ENCODE measurements at regions not wholly inside any gene's neighbourhood (a gene's known extent, or its start where the extent isn't known, plus 50 kb on each side); places are given as distances from the start of the nearest gene placed in this dataset.

DNA sequence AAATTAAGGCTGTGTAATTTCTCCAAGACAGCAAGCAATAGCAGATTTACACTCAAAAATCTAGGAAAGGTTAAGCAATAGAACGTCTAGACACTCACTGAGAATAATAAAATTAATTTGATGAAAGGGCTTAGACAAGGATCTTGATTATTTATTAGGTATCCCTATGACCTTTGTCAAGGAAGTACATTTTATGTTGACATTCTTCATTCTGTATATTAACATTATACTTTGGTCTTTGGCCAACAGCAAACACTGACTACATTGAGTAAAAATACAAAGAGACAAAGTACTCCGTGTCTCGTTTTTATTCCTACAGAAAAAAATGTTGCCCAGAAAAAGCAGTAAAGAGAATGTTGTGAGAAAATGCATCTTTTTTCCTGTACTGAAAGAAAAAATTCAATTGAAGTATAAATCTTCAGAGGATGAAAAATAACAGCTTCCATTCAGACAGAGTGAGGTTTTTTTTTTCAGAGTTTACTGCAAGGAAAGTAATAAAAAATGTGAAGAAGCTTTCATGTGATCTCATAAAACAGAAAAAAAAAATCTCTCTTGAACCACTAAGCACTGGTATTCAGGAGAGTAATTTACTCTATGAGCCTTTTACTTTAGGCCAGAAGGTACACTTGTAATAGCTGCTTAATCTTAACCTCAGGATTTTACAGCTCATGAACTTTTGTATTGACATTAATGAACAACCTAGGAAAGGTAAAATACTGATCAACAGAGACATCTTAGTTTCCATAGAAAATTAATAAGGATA, 605.0 kb downstream of the FSCB start:
- H3K27me3 Mint-ChIP-seq (ENCODE audit: low read depth), result no peaks in the 10 kb centered on the region
- DNase-seq (no peak), ATAC-seq (no peak)
- no peaks in the 10 kb centered on the region for H3K4me1 Mint-ChIP-seq (ENCODE audit: low read depth)
- no peaks in the 10 kb centered on the region for H3K36me3 Mint-ChIP-seq (ENCODE audit: insufficient read depth)
- no peaks in the 10 kb centered on the region for H3K9me3 Mint-ChIP-seq
- no peak overlapping the region for H3K4me3 Mint-ChIP-seq

DNA sequence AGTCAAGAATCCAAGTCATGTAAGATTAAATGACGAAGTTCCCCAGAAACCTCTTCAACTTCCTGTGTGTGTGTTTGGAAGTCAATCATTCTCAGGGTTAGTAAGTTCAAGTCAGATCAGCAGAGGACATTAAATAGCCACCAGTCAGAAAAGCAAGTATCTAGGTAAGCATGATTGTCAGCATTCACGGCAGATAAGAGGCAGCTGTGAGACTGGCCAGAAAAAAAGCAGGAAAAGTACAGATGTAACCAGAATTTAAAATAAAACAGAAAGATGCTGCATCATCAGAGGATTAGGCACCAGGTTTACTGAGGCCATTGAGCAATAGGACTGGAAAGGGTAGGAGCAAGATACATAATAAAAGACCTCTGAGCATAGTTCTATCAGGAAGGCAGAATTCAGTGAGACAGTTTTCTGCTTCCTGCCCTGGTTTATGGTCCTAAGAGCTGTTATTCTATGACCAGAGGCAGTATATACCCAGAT, 606.9 kb downstream of the FSCB start:
- no peak for DNase-seq
- H3K36me3 Mint-ChIP-seq (ENCODE audit: insufficient read depth), result no peaks in the 10 kb centered on the region
- no peaks in the 10 kb centered on the region for H3K27me3 Mint-ChIP-seq (ENCODE audit: low read depth)
- H3K9me3 Mint-ChIP-seq, result no peaks in the 10 kb centered on the region
- H3K4me1 Mint-ChIP-seq (ENCODE audit: low read depth), result no peaks in the 10 kb centered on the region
- ATAC-seq, result no peak
- no peak overlapping the region for H3K4me3 Mint-ChIP-seq

GRCh38 chr14:43898687-43899086, 608.4 kb downstream of the FSCB start:
- no peaks in the 10 kb centered on the region for H3K27me3 Mint-ChIP-seq (ENCODE audit: low read depth)
- no peaks in the 10 kb centered on the region for H3K36me3 Mint-ChIP-seq (ENCODE audit: insufficient read depth)
- no peak for DNase-seq
- ATAC-seq, result no peak
- no peaks in the 10 kb centered on the region for H3K4me1 Mint-ChIP-seq (ENCODE audit: low read depth)
- no peak overlapping the region for H3K4me3 Mint-ChIP-seq
- H3K9me3 Mint-ChIP-seq, result no peaks in the 10 kb centered on the region

DNA sequence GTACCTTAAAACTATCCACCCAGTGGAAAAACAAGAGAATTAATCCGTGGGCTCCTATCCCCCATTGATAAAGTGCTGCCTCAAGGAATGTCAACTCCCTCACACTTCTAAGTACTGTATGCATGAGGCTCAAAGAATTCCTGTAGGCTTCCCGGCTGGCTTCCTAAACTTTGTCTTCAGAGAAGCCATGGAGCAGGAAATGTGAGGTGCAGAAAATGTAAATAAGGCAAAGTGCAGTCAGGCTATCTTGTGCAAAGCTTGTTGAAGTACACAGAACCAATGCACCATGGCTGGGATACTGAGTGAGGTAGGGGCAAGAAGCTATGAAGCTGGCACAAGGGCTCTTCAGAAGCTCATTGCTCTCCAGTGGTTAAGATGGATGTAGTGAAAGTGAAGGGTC, 611.0 kb downstream of the FSCB start:
- no peaks in the 10 kb centered on the region for H3K4me1 Mint-ChIP-seq (ENCODE audit: low read depth)
- no peak for DNase-seq
- no peak for ATAC-seq
- no peak overlapping the region for H3K4me3 Mint-ChIP-seq
- no peaks in the 10 kb centered on the region for H3K36me3 Mint-ChIP-seq (ENCODE audit: insufficient read depth)
- H3K9me3 Mint-ChIP-seq, result no peaks in the 10 kb centered on the region
- no peaks in the 10 kb centered on the region for H3K27me3 Mint-ChIP-seq (ENCODE audit: low read depth)

DNA sequence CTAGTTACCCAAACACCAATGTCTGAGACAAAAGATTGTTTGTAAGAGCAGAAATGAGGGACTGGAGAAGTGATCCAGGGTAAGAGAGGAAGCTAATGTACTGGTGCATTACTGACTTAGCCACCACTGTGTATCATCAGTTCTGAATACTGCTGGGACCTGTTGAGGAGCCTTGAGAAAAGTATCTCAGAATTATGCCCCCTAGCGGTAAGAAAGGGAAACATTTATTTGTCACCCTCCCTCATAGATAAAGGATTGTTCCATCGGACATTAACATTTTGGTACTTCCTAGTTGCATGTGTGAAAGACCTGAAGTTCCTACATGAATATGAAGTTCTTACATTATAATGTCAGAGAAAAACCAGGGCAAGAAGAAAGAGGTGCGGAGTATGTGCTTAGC, 612.5 kb downstream of the FSCB start:
- H3K27me3 Mint-ChIP-seq (ENCODE audit: low read depth), result no peaks in the 10 kb centered on the region
- H3K36me3 Mint-ChIP-seq (ENCODE audit: insufficient read depth), result no peaks in the 10 kb centered on the region
- ATAC-seq (no peak), DNase-seq (no peak)
- no peaks in the 10 kb centered on the region for H3K4me1 Mint-ChIP-seq (ENCODE audit: low read depth)
- no peak overlapping the region for H3K4me3 Mint-ChIP-seq
- H3K9me3 Mint-ChIP-seq, result no peaks in the 10 kb centered on the region

GRCh38 chr14:43887523-43887922, 619.6 kb downstream of the FSCB start:
- DNase-seq (no peak), ATAC-seq (no peak)
- Mint-ChIP-seq H3K4me1 (ENCODE audit: low read depth) (no peaks in the 10 kb centered on the region), H3K27me3 (ENCODE audit: low read depth) (no peaks in the 10 kb centered on the region), H3K9me3 (peaks cover 3% of the 10 kb centered on the region), H3K4me3 (no peak overlapping the region), H3K36me3 (ENCODE audit: insufficient read depth) (no peaks in the 10 kb centered on the region)

DNA sequence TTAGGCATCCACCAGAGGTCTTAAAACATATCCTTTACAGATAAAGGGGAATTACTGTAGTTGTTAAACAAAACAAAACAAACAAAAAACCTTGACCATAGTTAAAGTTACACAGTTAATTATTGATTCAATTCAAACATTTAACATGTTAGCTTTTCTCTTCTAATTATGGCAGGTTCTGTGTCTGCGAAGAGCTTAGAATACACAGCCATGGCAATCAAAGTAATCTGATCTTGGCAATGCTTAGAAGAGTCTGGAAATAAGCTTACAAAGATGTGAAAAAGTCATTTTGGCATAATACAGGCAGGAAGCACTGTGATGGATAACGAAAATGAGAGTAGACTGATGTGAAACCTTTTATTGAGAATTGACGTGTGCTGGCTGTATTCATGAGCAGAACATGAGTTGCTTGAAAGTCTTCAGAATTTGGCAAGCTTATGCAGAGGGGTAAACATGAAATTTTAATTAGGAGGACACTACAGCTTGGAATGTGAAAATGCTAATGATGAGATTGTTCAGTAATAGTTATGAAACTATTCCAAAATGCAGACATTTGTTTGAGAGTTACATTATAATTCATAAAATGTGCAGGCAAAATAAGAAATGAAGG, 629.6 kb downstream of the FSCB start:
- no peaks in the 10 kb centered on the region for H3K4me1 Mint-ChIP-seq (ENCODE audit: low read depth)

GRCh38 chr14:43872752-43873655, 634.1 kb downstream of the FSCB start:
- H3K9me3 Mint-ChIP-seq, result no peaks in the 10 kb centered on the region

More for the DNA sequence above, 629.6 kb downstream of the FSCB start:
- H3K9me3 Mint-ChIP-seq, result no peaks in the 10 kb centered on the region
- no peak overlapping the region for H3K4me3 Mint-ChIP-seq
- H3K27me3 Mint-ChIP-seq (ENCODE audit: low read depth), result no peaks in the 10 kb centered on the region
- ATAC-seq (no peak), DNase-seq (no peak)
- no peaks in the 10 kb centered on the region for H3K36me3 Mint-ChIP-seq (ENCODE audit: insufficient read depth)

GRCh38 chr14:43872222-43872621, 634.9 kb downstream of the FSCB start:
- Mint-ChIP-seq H3K4me1 (ENCODE audit: low read depth) (no peaks in the 10 kb centered on the region), H3K4me3 (no peak overlapping the region), H3K36me3 (ENCODE audit: insufficient read depth) (no peaks in the 10 kb centered on the region), H3K9me3 (no peaks in the 10 kb centered on the region), H3K27me3 (ENCODE audit: low read depth) (no peaks in the 10 kb centered on the region)
- ATAC-seq (no peak), DNase-seq (no peak)

More at GRCh38 chr14:43872752-43873655, 634.1 kb downstream of the FSCB start:
- H3K27me3 Mint-ChIP-seq (ENCODE audit: low read depth), result no peaks in the 10 kb centered on the region
- H3K4me1 Mint-ChIP-seq (ENCODE audit: low read depth), result no peaks in the 10 kb centered on the region
- no peak for DNase-seq
- no peak for ATAC-seq
- no peaks in the 10 kb centered on the region for H3K36me3 Mint-ChIP-seq (ENCODE audit: insufficient read depth)
- no peak overlapping the region for H3K4me3 Mint-ChIP-seq

- Mint-ChIP-seq H3K4me3 (no peak overlapping the region), H3K4me1 (ENCODE audit: low read depth) (no peaks in the 10 kb centered on the region), H3K36me3 (ENCODE audit: insufficient read depth) (no peaks in the 10 kb centered on the region), H3K27me3 (ENCODE audit: low read depth) (no peaks in the 10 kb centered on the region), H3K9me3 (peaks cover 4% of the 10 kb centered on the region)
- no peak for ATAC-seq
- no peak for DNase-seq
Observed at GRCh38 chr14:43858981-43859380, 648.1 kb downstream of the FSCB start.

DNA sequence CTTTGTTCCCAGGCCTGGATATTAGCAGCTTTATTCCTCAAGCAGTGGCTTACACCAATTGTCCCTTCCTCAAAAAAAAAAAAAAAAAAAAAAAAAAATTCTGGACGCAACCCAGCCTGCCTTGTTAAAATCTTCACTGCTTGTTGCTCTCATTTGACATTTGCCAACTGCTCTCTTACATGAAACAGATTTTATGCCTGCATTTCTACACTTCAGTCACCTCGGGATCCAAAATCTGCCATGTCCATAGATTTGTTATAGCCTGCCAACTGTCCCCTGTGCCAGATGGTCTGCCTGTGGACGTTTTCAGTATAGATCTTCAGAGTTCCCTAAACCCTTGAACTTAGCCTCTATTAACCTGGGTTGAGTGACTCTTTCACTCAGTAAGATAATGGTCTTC, 651.5 kb downstream of the FSCB start:
- DNase-seq (no peak), ATAC-seq (no peak)
- Mint-ChIP-seq H3K4me1 (ENCODE audit: low read depth) (no peaks in the 10 kb centered on the region), H3K27me3 (ENCODE audit: low read depth) (no peaks in the 10 kb centered on the region), H3K9me3 (peaks cover 11% of the 10 kb centered on the region), H3K4me3 (no peak overlapping the region), H3K36me3 (ENCODE audit: insufficient read depth) (no peaks in the 10 kb centered on the region)

GRCh38 chr14:43853541-43853940, 653.5 kb downstream of the FSCB start:
- H3K9me3 Mint-ChIP-seq, result peaks cover 15% of the 10 kb centered on the region
- ATAC-seq (no peak), DNase-seq (no peak)
- no peak overlapping the region for H3K4me3 Mint-ChIP-seq
- no peaks in the 10 kb centered on the region for H3K36me3 Mint-ChIP-seq (ENCODE audit: insufficient read depth)
- H3K27me3 Mint-ChIP-seq (ENCODE audit: low read depth), result no peaks in the 10 kb centered on the region
- H3K4me1 Mint-ChIP-seq (ENCODE audit: low read depth), result no peaks in the 10 kb centered on the region

DNA sequence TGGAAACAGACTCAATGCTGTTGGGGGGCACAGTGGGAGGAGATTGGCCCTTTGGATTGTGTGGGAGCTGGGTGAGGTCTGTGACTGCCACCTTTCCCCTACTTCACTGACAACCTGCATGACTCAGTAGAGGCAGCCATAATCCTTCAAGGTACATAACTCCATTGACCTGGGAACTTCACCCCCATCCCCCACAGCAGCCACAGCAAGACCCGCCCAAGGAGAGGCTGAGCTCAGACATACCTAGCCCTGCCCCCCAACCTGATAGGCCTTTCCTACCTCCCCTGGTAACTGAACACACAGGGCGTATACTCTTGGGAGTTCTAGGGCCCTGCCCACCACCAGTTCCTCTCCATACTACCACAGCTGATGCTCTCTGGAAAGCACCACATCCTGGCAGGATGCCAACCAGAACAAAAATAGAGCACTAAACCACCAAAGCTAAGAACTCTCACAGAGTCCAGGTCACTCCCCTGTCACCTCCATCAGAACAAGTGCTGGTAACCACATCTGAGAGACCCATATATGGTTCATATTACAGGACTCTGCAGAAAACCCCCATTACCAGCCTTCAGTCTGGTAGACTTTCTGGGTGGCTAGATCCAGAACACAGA, 703.9 kb downstream of the FSCB start:
- ATAC-seq, result no peak
- peaks cover 16% of the 10 kb centered on the region for H3K9me3 Mint-ChIP-seq
- DNase-seq, result no peak
- H3K4me1 Mint-ChIP-seq (ENCODE audit: low read depth), result no peaks in the 10 kb centered on the region
- no peak overlapping the region for H3K4me3 Mint-ChIP-seq
- no peaks in the 10 kb centered on the region for H3K36me3 Mint-ChIP-seq (ENCODE audit: insufficient read depth)
- no peaks in the 10 kb centered on the region for H3K27me3 Mint-ChIP-seq (ENCODE audit: low read depth)

- no peak for ATAC-seq
- peaks cover 3% of the 10 kb centered on the region for H3K9me3 Mint-ChIP-seq
- no peaks in the 10 kb centered on the region for H3K36me3 Mint-ChIP-seq (ENCODE audit: insufficient read depth)
- no peaks in the 10 kb centered on the region for H3K4me1 Mint-ChIP-seq (ENCODE audit: low read depth)
- no peaks in the 10 kb centered on the region for H3K27me3 Mint-ChIP-seq (ENCODE audit: low read depth)
- no peak overlapping the region for H3K4me3 Mint-ChIP-seq
- DNase-seq, result no peak
Observed at GRCh38 chr14:43795600-43796228, 711.4 kb downstream of the FSCB start.
